Endothelial cell of umbilical vein (primary cell): ENCODE measurements at regions not wholly inside any gene's neighbourhood (a gene's known extent, or its start where the extent isn't known, plus 50 kb on each side); places are given as distances from the start of the nearest gene placed in this dataset.

Experiments used
- BruUV-seq: library from RNA; stranded (reverse); fragments of 400-500 nt; replicated peaks from 2 replicates; lab custom pipeline; 2021; lab: Mats Ljungman, UMichigan
- CTCF ChIA-PET: fragments of 300-600, 350-600 bp; sonication (Branson Sonifier 250); formaldehyde crosslinking; loops from one replicate; lab custom pipeline; 2021; ENCODE audit warnings: antibody characterized with exemption, inconsistent platforms; lab: Charles Lee
- POLR2A ChIA-PET: fragments of 300-600, 350-600 bp; sonication (Branson Sonifier 250); formaldehyde crosslinking; loops from one replicate; lab custom pipeline; 2021; ENCODE audit warnings: antibody characterized with exemption, inconsistent platforms; lab: Charles Lee
- DNase-seq: peaks from one replicate; pipeline ENCODE4 v3.0.0-alpha.2; 2011; ENCODE audit warnings: low read depth, low spot score
- FAIRE-seq: peaks from 2 replicates; lab custom pipeline; 2011; peaks lifted over from hg19 to GRCh38; lab: Jason Lieb, UNC
- H2AFZ ChIP-seq: 2 replicates; pipeline ENCODE4 v1.6.0; 2012; ENCODE audit warnings: low read depth, low read length, control low read depth, inconsistent platforms
- H3K27ac ChIP-seq: 2 replicates; pipeline ENCODE4 v1.5.1; 2011; ENCODE audit warnings: low read depth, mild to moderate bottlenecking, control low read depth, low read length, moderate library complexity; ENCODE audit not compliant: insufficient read depth
- H3K27me3 ChIP-seq, 2 experiments: 2 replicates each; pipeline versions ENCODE4 v1.6.0 to v1.6.1; 2011; ENCODE audit warnings: low read length in 2 of 2, mixed read lengths in 1 of 2; ENCODE audit not compliant: control insufficient read depth in 2 of 2, insufficient read depth in 2 of 2
- H3K36me3 ChIP-seq, 2 experiments: 2 replicates in 1 of 2; 3 replicates in 1 of 2; pipeline ENCODE4 v1.5.1; 2011; ENCODE audit warnings: low read length in 2 of 2, mild to moderate bottlenecking in 1 of 2, moderate library complexity in 1 of 2; ENCODE audit not compliant: control insufficient read depth in 2 of 2, insufficient read depth in 2 of 2; ENCODE audit errors: extremely low read depth in 1 of 2
- H3K4me1 ChIP-seq: 3 replicates; pipeline ENCODE4 v1.5.1; 2011; ENCODE audit warnings: mild to moderate bottlenecking, low read length; ENCODE audit not compliant: control insufficient read depth, insufficient read depth; ENCODE audit errors: extremely low read depth
- H3K4me2 ChIP-seq: 2 replicates; pipeline ENCODE4 v1.6.1; 2011; ENCODE audit warnings: low read length, control low read depth, mixed read lengths; ENCODE audit not compliant: insufficient read depth
- H3K4me3 ChIP-seq, 3 experiments: fragments of 200-600 bp in 1 of 3; sonication (generic), shearing (Covaris generic) in 1 of 3; replicated peaks in 1 of 3; 2 replicates each; pipeline ENCODE4 v1.5.1; 2011 to 2016; ENCODE audit warnings: control low read depth in 3 of 3, low read length in 3 of 3, mild to moderate bottlenecking in 2 of 3, inconsistent platforms in 1 of 3, low read depth in 1 of 3, moderate library complexity in 1 of 3; ENCODE audit not compliant: insufficient read depth in 1 of 3
- H3K79me2 ChIP-seq: 2 replicates; pipeline ENCODE4 v1.6.0; 2012; ENCODE audit warnings: low read length, inconsistent platforms; ENCODE audit not compliant: control insufficient read depth, insufficient read depth
- H3K9ac ChIP-seq: replicated peaks from 2 replicates; pipeline ENCODE3; 2011; ENCODE audit warnings: low read length, control low read depth; ENCODE audit not compliant: insufficient read depth; ENCODE audit errors: extremely low read depth
- H3K9me1 ChIP-seq: replicated peaks from 3 replicates; pipeline ENCODE4 v1.6.0; 2011; ENCODE audit warnings: mild to moderate bottlenecking, low read length; ENCODE audit not compliant: control insufficient read depth, insufficient read depth; ENCODE audit errors: extremely low read depth
- H3K9me3 ChIP-seq: replicated peaks from 2 replicates; pipeline ENCODE4 v1.5.1; 2012; ENCODE audit warnings: low read length, inconsistent platforms; ENCODE audit not compliant: control insufficient read depth, insufficient read depth
- H4K20me1 ChIP-seq: replicated peaks from 2 replicates; pipeline ENCODE3; 2011; ENCODE audit warnings: mild to moderate bottlenecking, low read length; ENCODE audit not compliant: control insufficient read depth, insufficient read depth; ENCODE audit errors: extremely low read depth
- CTCF ChIP-seq, 2 donors: IDR thresholded peaks; 1 replicate in 1 of 2; 2 replicates in 1 of 2; pipeline ENCODE4 v1.5.1; 2011; ENCODE audit warnings: low read length in 2 of 2, mild to moderate bottlenecking in 2 of 2, moderate library complexity in 2 of 2, control low read depth in 1 of 2, inconsistent platforms in 1 of 2, low read depth in 1 of 2; ENCODE audit not compliant: insufficient read depth in 1 of 2; ENCODE audit errors: extremely low read depth in 1 of 2
- EZH2 ChIP-seq: IDR thresholded peaks from 2 replicates; pipeline ENCODE4 v1.6.1; 2012; ENCODE audit warnings: borderline replicate concordance, low read depth, mild to moderate bottlenecking, moderate library complexity, low read length, inconsistent platforms; ENCODE audit not compliant: severe bottlenecking
- FOS ChIP-seq: IDR thresholded peaks from 2 replicates; pipeline ENCODE4 v1.6.1; 2011; ENCODE audit warnings: mild to moderate bottlenecking, low read length, moderate library complexity, borderline replicate concordance; ENCODE audit not compliant: insufficient read depth
- GATA2 ChIP-seq: IDR thresholded peaks from 2 replicates; pipeline ENCODE4 v1.7.0; 2011; ENCODE audit warnings: low read depth, mild to moderate bottlenecking, moderate library complexity, mixed read lengths, low read length; ENCODE audit not compliant: insufficient read length, insufficient read depth
- JUN ChIP-seq: IDR thresholded peaks from 2 replicates; pipeline ENCODE4 v1.6.1; 2011; ENCODE audit warnings: borderline replicate concordance, low read depth; ENCODE audit not compliant: insufficient read length, insufficient read depth
- MYC ChIP-seq: IDR thresholded peaks from one replicate; pipeline ENCODE4 v1.6.1; 2011; ENCODE audit warnings: mild to moderate bottlenecking, low read depth, low read length
- POLR2A ChIP-seq: IDR thresholded peaks from 2 replicates; pipeline ENCODE4 v1.6.1; 2012; ENCODE audit warnings: low read depth, mild to moderate bottlenecking, control low read depth, low read length
- POLR2AphosphoS5 ChIP-seq: IDR thresholded peaks from 2 replicates; pipeline ENCODE4 v1.6.1; 2012; ENCODE audit warnings: low read depth, mild to moderate bottlenecking, control low read depth, low read length, moderate library complexity; ENCODE audit not compliant: insufficient read depth
- dilution Hi-C: fragments of 300-500 bp; cut with MboI; formaldehyde crosslinking; loops from one replicate; pipeline ENCODE4 v1.15.0; 2019; ENCODE audit warnings: low sequenced_read_pairs; ENCODE audit not compliant: extremely low pct_ligation_motif_present
- intact Hi-C: fragments of 100-400 bp; cut with micrococcal nuclease; formaldehyde crosslinking; loops from one replicate; pipeline ENCODE4 v1.10.0; 2022
- TF ChIP-seq, protein P1 (sequence below): IDR thresholded peaks from 2 replicates; pipeline ENCODE4 v1.6.1; 2011; ENCODE audit not compliant: insufficient read depth, insufficient read length

GRCh38 chr14:31978423-31978822 is 98.7 kb upstream of the ARHGAP5 start:
- dilution Hi-C loops = no loop called here
- Histone ChIP-seq H3K79me2 (no peaks in the 10 kb centered on the region), H3K9me1 (no peaks in the 10 kb centered on the region), H4K20me1 (no peaks in the 10 kb centered on the region), H3K9me3 (no peaks in the 10 kb centered on the region), H3K36me3 (no peaks in the 10 kb centered on the region), H3K27me3 (no peaks in the 10 kb centered on the region), H3K27ac (no peak overlapping the region), H3K9ac (no peak overlapping the region), H3K4me2 (no peak overlapping the region), H2AFZ (no peak overlapping the region), H3K4me1 (no peaks in the 10 kb centered on the region), H3K4me3 (no peak overlapping the region)
- BruUV-seq = no TSS peak
- CTCF ChIA-PET = interaction anchor here (1.1 to 1.7 kb wide), 2 partner anchors 9 to 13 kb away, joined by 3 to 4 read pairs; no protein-coding TSS in a partner anchor
- intact Hi-C loops = no loop called here
- no peak for TF ChIP-seq MYC
- TF ChIP-seq EZH2 = no peak
- no peak for TF ChIP-seq GATA2
- no peak for TF ChIP-seq CTCF (IDR thresholded peaks at IDR 0.05; ENCODE audit: extremely low read depth in 1 of 2, insufficient read depth in 1 of 2, low read depth in 1 of 2, low read length in 2 of 2)
- TF ChIP-seq, protein P1, sequence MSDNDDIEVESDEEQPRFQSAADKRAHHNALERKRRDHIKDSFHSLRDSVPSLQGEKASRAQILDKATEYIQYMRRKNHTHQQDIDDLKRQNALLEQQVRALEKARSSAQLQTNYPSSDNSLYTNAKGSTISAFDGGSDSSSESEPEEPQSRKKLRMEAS = no peak
- no peak for TF ChIP-seq POLR2A
- TF ChIP-seq POLR2AphosphoS5 = no peak
- TF ChIP-seq JUN = no peak
- TF ChIP-seq FOS = no peak
- no peak for DNase-seq
- FAIRE-seq = no peak
- POLR2A ChIA-PET = no interaction called here
